ENCODE measurements at regions not wholly inside any gene's neighbourhood (a gene's known extent, or its start where the extent isn't known, plus 50 kb on each side); places are given as distances from the start of the nearest gene placed in this dataset.

GRCh38 chr20:40592941-40593340 is 96.1 kb downstream of the MAFB start:
- no peak for ATAC-seq

DNA sequence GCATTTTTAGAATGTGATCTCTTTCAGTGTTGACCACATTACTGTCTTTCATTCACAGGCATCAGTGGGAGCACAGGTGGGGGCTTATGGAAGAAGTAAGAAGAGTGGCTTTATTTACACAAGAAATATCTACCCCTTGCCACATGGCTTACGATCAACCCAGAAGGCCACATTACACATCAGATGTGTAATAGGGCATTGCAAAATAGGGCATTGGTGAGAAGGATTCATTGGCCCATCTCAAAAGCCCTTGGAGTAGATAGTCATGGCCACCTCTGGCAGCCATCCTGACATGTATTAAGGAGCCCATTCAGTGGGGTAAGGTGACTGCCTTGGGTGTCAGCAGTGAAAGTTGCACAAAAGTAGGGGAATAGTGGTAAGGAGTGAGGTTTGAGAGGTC is 97.5 kb downstream of the MAFB start:
- intact Hi-C loops (cut with DNase I) = no loop called here
- ATAC-seq (no peak), DNase-seq (ENCODE audit: low spot score) (no peak)

More at GRCh38 chr20:40592941-40593340, 96.1 kb downstream of the MAFB start:
- DNase-seq (ENCODE audit: low spot score) = no peak
- intact Hi-C loops (cut with DNase I) = no loop called here

DNA sequence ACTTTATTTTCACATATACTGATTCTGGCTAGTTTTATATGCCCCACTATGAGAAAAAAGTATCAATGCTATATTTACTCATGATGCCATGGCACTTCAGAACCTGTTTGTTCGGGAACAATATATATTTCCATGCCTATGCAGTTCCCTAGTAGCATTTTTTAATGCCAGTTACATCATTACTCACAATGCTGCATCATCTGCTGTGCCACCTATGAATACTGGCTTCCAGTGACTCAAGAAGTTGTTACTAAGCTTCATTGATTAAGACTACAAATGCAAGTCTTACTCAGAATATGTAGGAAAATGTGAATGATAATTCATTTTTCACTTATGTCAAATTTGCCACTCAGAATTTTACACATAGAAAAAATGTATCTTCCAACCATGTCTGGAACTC is 97.9 kb downstream of the MAFB start:
- DNase-seq (ENCODE audit: low spot score) = no peak
- intact Hi-C loops (cut with DNase I) = no loop called here
- ATAC-seq = no peak

- intact Hi-C loops (cut with DNase I) = no loop called here
- ATAC-seq (no peak), DNase-seq (ENCODE audit: low spot score) (no peak)
Observed at GRCh38 chr20:40589581-40589980, 99.5 kb downstream of the MAFB start.

DNA sequence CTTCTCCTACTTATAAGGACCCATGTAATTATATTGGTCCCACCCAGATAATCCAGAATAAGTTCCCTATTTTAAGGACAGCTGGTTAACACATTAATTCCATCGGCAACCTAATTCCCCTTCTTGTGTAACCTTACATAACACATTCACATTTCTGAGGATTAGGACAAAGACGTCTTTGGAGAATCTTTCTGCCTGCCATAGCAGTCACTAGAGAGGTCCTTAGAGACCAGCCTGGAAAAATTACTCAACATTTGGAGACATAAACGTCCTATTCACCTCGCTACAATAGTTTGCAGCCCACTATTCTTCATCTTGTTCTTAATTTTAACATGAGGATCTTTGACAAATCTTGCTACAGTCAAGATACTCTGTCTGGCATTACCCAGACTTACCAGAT is 100.1 kb downstream of the MAFB start:
- ATAC-seq (no peak), DNase-seq (ENCODE audit: low spot score) (no peak)
- intact Hi-C loops (cut with DNase I) = no loop called here

DNA sequence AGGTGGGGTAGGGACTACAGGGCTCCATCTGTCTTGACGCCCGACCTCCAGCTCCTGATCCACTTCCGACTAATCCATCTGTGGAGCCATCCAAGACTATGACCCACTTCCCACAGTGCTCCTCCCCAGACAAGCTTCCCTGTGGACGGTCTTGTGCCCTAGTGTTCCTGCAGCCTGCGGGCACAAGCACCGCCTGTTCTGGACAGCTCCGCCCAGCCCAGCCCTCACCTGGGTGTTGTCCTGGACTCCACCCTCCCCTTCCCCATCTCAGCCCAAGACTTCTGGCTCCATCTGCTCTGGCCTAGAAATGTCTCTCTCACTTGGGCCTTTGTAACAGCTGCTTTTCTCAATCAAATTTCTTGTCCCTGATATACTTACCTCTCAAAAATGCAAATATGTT is 102.0 kb downstream of the MAFB start:
- intact Hi-C loops (cut with DNase I) = no loop called here
- ATAC-seq (no peak), DNase-seq (ENCODE audit: low spot score) (no peak)

DNA sequence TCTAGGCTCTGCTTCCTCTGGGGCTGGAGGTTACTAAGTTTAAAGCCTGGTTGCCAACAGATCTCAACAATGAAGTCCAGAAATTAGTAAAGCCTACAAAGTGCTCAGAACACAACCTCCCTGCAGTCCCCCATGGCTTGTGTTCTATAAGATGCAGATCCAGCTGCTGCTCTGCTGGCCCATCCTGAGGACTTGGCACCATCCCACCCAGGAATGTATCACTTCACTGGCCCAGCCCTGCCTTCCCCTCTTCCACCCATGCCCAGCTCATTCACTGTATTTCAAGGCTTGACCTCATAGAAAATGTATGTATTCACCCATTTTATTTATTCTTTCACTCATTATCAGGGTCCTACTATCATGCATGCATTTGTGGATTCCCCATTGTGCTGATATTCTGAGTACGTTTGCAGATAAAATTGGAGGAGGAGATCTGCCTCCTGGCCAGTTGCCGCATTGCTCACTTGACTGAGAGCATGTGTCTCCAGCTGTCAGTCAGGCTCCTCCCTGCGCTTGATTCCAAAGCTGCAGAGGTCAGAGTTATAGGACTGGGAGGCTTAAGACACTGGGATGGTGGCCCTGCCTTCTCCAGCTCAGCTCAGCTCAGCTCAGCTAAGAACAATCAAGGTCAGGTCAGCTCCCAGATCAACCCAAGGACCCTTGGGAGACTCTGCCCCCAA is 104.8 kb downstream of the MAFB start:
- ATAC-seq (no peak), DNase-seq (ENCODE audit: low spot score) (no peak)
- intact Hi-C loops (cut with DNase I) = no loop called here

GRCh38 chr20:40583636-40584035 is 105.4 kb downstream of the MAFB start:
- no peak for DNase-seq (ENCODE audit: low spot score)
- no peak for ATAC-seq
- intact Hi-C loops (cut with DNase I) = no loop called here

DNA sequence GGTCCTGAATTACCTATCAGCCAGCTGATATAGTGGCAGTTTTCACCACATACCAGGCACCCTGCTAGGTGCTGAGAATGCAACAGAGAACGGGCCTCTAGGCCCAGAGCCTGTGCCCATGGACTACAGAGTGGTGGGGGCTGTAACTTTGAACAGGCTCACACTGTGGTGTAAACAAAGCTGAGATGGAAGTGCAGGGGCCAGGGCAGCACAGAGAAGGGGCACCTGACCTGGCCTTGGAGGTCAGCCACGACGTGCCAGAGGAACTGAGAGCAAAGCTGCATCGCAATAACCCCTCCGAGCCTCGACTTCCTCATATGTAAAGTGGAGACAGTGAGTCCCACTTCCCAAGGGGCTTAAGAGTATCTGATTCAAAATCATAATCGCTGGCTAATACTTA is 105.8 kb downstream of the MAFB start:
- DNase-seq (ENCODE audit: low spot score) (peak; percentile 64), ATAC-seq (peak; percentile 76)
- intact Hi-C loops (cut with DNase I) = no loop called here

- ATAC-seq = peak; percentile 39
- no peak for DNase-seq (ENCODE audit: low spot score)
- intact Hi-C loops (cut with DNase I) = no loop called here
Observed at GRCh38 chr20:40582531-40582930, 106.5 kb downstream of the MAFB start.

- DNase-seq (ENCODE audit: low spot score) (no peak), ATAC-seq (no peak)
- intact Hi-C loops (cut with DNase I) = no loop called here
Observed at GRCh38 chr20:40579701-40580100, 109.3 kb downstream of the MAFB start.

GRCh38 chr20:40578961-40579360 is 110.1 kb downstream of the MAFB start:
- no peak for ATAC-seq
- intact Hi-C loops (cut with DNase I) = no loop called here
- DNase-seq (ENCODE audit: low spot score) = no peak

DNA sequence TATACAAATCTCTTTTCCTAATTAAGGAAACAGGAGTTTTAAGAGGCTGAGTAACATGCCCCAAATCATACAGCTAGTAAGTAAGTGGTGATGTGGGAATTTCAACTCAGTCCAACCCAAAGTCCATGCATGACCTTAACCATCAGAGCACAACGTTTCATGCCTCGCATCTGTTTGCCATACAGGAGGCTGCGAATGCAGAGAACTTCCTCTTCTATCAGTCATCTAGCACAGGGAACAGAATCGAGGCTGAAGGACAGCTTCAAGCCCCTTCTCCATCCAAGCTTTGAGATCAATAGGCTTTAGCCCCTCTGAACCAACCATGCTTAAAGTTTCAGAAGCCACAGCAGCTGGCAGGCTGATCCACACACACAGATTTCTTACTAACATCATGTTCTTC is 113.2 kb downstream of the MAFB start:
- no peak for ATAC-seq

GRCh38 chr20:40572251-40572650 is 116.8 kb downstream of the MAFB start:
- DNase-seq (ENCODE audit: low spot score) = no peak
- intact Hi-C loops (cut with DNase I) = no loop called here
- no peak for ATAC-seq

More for the DNA sequence above, 113.2 kb downstream of the MAFB start:
- no peak for DNase-seq (ENCODE audit: low spot score)
- intact Hi-C loops (cut with DNase I) = no loop called here

- intact Hi-C loops (cut with DNase I) = no loop called here
- ATAC-seq (no peak), DNase-seq (ENCODE audit: low spot score) (no peak)
Observed at GRCh38 chr20:40571639-40572038, 117.4 kb downstream of the MAFB start.

GRCh38 chr20:40568200-40568599 is 120.8 kb downstream of the MAFB start:
- DNase-seq (ENCODE audit: low spot score) = no peak
- intact Hi-C loops (cut with DNase I) = no loop called here
- ATAC-seq = no peak

DNA sequence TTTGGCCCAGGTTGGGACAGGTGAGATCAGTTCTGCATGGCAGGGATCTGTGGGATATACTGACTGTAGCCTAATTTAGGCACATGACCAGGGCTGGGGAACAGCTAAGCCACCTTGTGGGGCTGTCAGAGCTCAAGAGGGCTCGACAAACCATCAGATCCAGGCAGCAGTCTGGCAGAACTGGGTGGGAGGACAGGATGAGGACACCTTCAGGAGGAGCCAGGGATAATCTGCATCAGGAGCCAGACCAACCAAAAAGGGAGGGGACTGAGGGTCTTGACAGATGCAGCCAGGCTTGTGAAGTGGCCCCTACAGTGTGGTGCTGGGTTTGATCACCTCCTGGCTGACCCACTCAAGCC is 123.4 kb downstream of the MAFB start:
- intact Hi-C loops (cut with DNase I) = no loop called here
- DNase-seq (ENCODE audit: low spot score) (no peak), ATAC-seq (no peak)

GRCh38 chr20:40565001-40565681 is 123.9 kb downstream of the MAFB start:
- ATAC-seq (no peak), DNase-seq (ENCODE audit: low spot score) (no peak)
- intact Hi-C loops (cut with DNase I) = no loop called here

DNA sequence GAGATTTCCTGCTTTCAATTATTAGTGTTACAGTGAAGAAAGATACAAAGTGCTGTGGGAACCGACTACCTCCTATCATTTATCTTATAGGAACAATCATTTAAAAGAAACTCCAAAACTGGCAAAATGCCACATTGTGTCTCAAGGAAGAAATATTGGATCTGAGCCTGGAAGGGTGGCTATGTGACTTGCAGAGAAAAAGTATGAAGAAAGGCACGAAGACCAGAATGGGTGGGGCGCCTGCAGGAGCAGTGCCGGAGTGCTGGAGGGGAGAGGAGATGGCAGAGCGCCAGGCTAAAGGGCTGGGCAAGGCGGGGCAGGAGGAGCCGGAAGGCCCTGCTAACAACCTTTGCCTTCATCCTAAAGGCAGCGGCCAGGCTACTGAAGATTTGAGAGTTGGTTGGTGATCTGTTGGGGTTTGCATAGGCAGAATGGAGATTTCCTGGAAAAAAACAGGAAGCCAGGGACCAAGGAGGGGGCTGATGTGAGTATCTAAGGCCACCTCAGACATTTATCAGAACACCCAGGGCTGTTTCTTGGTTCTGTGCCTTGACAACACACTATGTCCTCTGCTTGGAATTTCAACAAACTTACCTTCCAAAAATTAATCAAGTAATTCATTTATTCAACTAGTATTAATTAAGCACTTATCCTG is 125.6 kb downstream of the MAFB start:
- ATAC-seq (peak; percentile 55), DNase-seq (ENCODE audit: low spot score) (peak; percentile 69)
- intact Hi-C loops (cut with DNase I) = no loop called here

- peak; percentile 48 for ATAC-seq
- intact Hi-C loops (cut with DNase I) = no loop called here
- no peak for DNase-seq (ENCODE audit: low spot score)
Observed at GRCh38 chr20:40562031-40562430, 127.0 kb downstream of the MAFB start.

DNA sequence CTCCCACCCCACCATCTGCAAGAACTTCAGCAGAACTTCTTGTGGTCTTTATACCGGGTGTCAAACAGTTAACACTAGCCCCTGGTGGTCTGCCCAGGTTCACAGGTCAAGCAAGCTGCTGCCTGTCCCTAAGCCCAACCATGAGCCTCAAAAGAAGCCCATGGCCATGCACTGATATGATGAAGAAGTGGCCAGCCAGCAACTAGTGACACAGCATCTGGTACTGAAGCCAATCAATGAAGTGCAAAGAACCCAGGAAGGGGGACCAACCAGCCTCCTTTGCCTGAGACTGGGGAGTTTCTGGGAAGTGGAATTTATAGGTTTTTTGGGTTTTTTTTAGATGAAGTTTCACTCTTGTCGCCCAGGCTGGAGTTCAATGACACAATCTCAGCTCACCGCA is 127.8 kb downstream of the MAFB start:
- intact Hi-C loops (cut with DNase I) = no loop called here
- ATAC-seq = no peak

More for the DNA sequence above, 127.8 kb downstream of the MAFB start:
- no peak for DNase-seq (ENCODE audit: low spot score)

All from sciatic nerve (tissue), 2 donors.